AG09309 (cell line): ENCODE measurements at regions not wholly inside any gene's neighbourhood (a gene's known extent, or its start where the extent isn't known, plus 50 kb on each side); places are given as distances from the start of the nearest gene placed in this dataset.
A peak's percentile ranks its signal among the peaks of the same experiment; 100 is the strongest.

ENCODE experiments used
- DNase-seq: peaks from one replicate; pipeline ENCODE4 v3.0.0-alpha.2; 2010; ENCODE audit warnings: low read depth
- H3K4me3 ChIP-seq: 2 replicates; pipeline ENCODE4 v1.5.1; 2011; ENCODE audit warnings: mild to moderate bottlenecking, low read depth, low read length, moderate library complexity; ENCODE audit not compliant: control insufficient read depth
- TF ChIP-seq, protein P1 (sequence below): IDR thresholded peaks from 2 replicates; pipeline ENCODE4 v1.5.1; 2011; ENCODE audit warnings: mild to moderate bottlenecking, low read depth, low read length, inconsistent platforms; ENCODE audit not compliant: insufficient read depth, control insufficient read depth; ENCODE audit errors: missing control alignments

DNA sequence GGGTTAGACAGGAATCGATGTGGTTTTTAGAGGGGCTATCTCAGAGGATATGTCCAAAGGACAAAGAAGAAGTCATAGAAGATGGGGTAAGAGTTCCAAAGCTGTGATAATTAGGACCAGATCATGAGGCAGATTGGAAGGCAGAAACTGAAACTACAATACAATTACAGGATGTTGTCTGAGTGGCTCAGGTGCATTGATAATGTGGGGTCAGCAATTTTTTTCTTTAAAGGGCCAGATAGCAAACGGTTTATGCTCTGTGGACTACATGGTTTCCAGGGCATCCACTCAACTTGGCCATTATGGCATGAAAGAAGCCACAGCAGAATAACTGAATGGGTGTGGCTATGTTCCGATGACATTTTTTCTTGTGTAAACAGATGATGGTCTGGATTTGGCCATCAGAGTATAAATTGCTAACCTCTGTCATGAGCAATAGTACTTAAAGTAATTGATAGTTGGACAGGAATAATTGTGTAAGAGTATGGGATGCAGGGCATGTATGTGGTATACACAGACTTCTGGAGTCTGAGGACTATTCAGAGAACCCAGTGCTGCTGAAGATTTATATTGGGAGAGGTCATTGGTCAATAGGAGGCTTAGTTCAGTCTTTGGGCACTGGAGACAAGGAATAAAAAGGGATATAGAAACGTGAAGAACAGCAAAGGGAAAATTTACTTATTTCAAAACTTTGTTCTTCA is 198.4 kb upstream of the ADGRL4 start:
- TF ChIP-seq, protein P1, sequence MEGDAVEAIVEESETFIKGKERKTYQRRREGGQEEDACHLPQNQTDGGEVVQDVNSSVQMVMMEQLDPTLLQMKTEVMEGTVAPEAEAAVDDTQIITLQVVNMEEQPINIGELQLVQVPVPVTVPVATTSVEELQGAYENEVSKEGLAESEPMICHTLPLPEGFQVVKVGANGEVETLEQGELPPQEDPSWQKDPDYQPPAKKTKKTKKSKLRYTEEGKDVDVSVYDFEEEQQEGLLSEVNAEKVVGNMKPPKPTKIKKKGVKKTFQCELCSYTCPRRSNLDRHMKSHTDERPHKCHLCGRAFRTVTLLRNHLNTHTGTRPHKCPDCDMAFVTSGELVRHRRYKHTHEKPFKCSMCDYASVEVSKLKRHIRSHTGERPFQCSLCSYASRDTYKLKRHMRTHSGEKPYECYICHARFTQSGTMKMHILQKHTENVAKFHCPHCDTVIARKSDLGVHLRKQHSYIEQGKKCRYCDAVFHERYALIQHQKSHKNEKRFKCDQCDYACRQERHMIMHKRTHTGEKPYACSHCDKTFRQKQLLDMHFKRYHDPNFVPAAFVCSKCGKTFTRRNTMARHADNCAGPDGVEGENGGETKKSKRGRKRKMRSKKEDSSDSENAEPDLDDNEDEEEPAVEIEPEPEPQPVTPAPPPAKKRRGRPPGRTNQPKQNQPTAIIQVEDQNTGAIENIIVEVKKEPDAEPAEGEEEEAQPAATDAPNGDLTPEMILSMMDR = no peak
- no peak for DNase-seq
- H3K4me3 ChIP-seq = no peak overlapping the region

DNA sequence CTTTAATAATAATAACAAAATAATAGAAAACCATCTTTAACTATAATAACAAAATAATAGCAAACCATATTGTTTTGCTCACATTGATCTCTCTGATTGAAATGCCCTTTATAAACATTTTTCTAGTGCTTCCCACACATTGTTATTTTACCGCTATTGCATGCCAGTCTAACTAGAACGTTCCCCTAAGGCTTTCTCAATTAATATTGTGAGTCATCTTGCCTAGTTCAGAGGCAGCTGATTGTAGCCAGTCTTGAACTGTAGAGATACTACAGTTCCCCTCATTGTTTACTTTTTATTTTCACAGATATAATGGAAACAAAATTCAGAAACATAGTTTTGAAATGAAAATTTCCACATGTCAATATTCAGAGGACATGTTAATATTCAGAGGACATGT is 192.3 kb upstream of the ADGRL4 start:
- DNase-seq = peak; percentile 25
- no peak overlapping the region for H3K4me3 ChIP-seq
- TF ChIP-seq, protein P1 = no peak

DNA sequence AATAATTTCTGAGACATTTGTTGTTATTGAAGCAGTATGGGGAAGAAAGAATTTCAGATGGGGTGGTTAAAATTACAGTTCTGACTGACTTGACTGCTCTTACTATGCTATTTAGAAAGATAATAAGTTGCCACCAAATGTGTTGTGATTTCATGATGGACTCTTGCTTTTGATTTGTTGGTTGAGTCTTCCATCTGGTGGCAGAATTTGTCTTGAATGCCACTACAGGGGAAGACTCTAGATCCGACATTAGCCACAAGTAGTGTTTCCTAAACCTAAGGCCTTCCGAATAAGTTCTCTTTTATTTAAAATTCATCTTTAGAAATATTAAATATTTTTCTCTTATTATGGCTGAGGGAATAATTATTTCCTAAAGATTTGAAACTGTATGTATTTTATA is 190.9 kb upstream of the ADGRL4 start:
- no peak overlapping the region for H3K4me3 ChIP-seq
- TF ChIP-seq, protein P1 = peak; percentile 35
- DNase-seq = no peak

DNA sequence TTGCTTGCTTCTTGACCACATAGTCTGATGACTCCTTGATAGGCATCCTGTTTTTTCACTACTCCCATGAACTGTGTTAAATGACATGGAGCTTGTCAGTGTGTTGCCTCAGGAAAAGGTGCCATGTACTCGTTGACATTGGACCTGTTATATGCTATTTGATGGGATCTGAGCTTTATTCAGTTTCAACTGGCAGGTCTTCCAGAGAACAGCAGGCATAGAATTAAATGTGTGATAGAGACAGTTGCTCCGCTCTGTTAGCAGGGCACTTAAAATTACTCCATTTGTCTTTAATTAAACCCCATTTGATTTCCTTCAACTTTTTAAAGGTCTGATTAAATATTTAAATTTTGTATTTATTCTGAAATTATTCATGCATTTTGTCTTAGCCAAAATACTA is 189.7 kb upstream of the ADGRL4 start:
- TF ChIP-seq, protein P1 = no peak
- H3K4me3 ChIP-seq = no peak overlapping the region
- no peak for DNase-seq

DNA sequence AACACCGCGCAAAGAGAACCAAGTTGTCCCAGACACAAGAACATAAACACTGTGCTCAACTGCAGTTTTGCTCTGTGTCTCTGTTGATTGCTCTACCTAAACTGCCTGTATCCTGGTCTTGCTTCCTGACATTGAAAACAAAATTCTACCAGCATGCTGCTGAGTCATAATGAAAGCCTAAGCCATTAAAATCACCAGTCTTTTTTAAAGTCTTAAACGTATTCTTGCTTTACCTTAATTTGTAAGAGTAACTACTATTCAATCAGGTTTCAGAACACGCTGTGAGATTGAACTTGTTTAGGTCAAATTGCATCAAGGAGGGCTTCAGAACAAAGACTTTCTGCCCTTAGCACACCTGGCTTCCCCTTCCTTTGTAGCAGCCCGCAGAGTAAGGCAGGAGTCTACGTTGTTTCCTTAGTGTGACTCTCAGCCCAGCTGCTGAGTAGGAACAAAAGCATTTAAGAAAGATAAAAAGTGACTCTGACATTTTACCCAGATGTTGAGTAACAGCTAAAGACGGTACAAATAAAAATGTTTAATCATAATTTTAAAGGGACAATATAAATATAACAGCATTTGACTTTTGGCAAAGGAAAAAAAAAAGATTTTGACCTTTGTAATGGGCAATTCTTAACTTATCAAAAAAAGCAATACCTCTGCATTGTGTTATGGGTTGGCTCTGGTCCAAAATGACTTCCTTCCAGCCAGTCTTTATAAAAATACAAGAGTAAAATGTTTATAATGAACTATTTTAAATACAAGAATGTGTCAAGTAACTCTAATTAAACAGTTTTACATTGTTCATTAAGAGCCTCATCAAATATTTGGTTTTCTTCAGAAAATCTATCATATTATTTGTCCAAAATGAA is 186.9 kb upstream of the ADGRL4 start:
- peak; percentile 46 for DNase-seq
- TF ChIP-seq, protein P1 = no peak

DNA sequence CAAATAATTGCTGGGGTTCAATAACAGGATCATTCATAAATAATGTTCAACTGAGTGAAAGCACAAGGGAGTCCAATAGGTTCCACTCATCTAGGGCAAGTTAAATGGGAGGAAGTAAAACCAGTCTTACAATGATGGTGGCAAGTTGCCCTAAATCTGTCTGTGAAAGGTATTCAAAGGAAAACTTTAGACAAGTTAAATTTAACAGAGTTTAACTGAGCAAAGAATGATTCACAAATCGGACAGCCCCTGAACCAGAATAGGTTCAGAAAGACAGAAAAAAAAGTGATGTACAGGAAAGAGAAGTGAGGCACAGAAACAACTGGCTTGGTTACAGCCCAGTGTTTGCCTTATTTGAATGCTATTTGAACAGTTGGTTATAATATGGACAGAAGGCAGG is 183.5 kb upstream of the ADGRL4 start:
- H3K4me3 ChIP-seq = no peak overlapping the region
- DNase-seq = no peak
- TF ChIP-seq, protein P1 = no peak

More for the DNA sequence above, 186.9 kb upstream of the ADGRL4 start:
- no peak overlapping the region for H3K4me3 ChIP-seq
